DMS114 treated with DMSO at 0.1 percent for 48 hours (cell line): ENCODE measurements at regions not wholly inside any gene's neighbourhood (a gene's known extent, or its start where the extent isn't known, plus 50 kb on each side); places are given as distances from the start of the nearest gene placed in this dataset.

ENCODE experiments used
- DNase-seq: peaks from one replicate; lab custom pipeline; 2025; ENCODE audit not compliant: unreplicated experiment; lab: John Stamatoyannopoulos, UW

GRCh38 chr10:3850999-3851937, 66.3 kb upstream of the KLF6 start:
- no peak for DNase-seq

GRCh38 chr10:3848775-3849635, 64.0 kb upstream of the KLF6 start:
- no peak for DNase-seq

GRCh38 chr10:3848005-3848774, 63.2 kb upstream of the KLF6 start:
- no peak for DNase-seq

- no peak for DNase-seq
Measured at GRCh38 chr10:3846736-3847135, 61.7 kb upstream of the KLF6 start.

- no peak for DNase-seq
Measured at GRCh38 chr10:3844491-3845025, 59.5 kb upstream of the KLF6 start.

- no peak for DNase-seq
Measured at GRCh38 chr10:3838460-3839437, 53.7 kb upstream of the KLF6 start.

GRCh38 chr10:3837647-3838459, 52.8 kb upstream of the KLF6 start:
- no peak for DNase-seq

- DNase-seq: no peak
Measured at GRCh38 chr10:3836222-3836820, 51.3 kb upstream of the KLF6 start.

- no peak for DNase-seq
Measured at GRCh38 chr10:3835770-3836169, 50.8 kb upstream of the KLF6 start.

- DNase-seq: no peak
Measured at GRCh38 chr10:3834947-3835346, 49.9 kb upstream of the KLF6 start.
